HG02642 (cell line): ENCODE measurements at regions not wholly inside any gene's neighbourhood (a gene's known extent, or its start where the extent isn't known, plus 50 kb on each side); places are given as distances from the start of the nearest gene placed in this dataset.
A peak's percentile ranks its signal among the peaks of the same experiment; 100 is the strongest.

Experiments
- ATAC-seq: cut with Tn5 transposase; IDR thresholded peaks from one replicate; pipeline ENCODE4 v1.9.1; 2021; ENCODE audit warnings: mild to moderate bottlenecking; ENCODE audit not compliant: unreplicated experiment, poor library complexity

GRCh38 chr4:95599777-95600400, 51.1 kb upstream of the UNC5C start:
- peak; percentile 81 for ATAC-seq
